Keratinocyte (primary cell): ENCODE measurements at regions not wholly inside any gene's neighbourhood (a gene's known extent, or its start where the extent isn't known, plus 50 kb on each side); places are given as distances from the start of the nearest gene placed in this dataset.

ENCODE experiments used
- DNase-seq: peaks from one replicate; pipeline ENCODE4 v3.0.0-alpha.2; 2011; ENCODE audit warnings: low read depth, missing footprints, low spot score
- FAIRE-seq: peaks from 2 replicates; lab custom pipeline; 2011; peaks lifted over from hg19 to GRCh38; lab: Jason Lieb, UNC
- H2AFZ ChIP-seq: 2 replicates; pipeline ENCODE4 v1.6.0; 2012; ENCODE audit warnings: low read length, control low read depth, inconsistent platforms; ENCODE audit not compliant: control insufficient read depth
- H3K27ac ChIP-seq: 2 replicates; pipeline ENCODE4 v1.5.1; 2011; ENCODE audit warnings: low read length; ENCODE audit not compliant: control insufficient read depth, insufficient read depth
- H3K27me3 ChIP-seq: 3 replicates; pipeline ENCODE4 v1.6.0; 2011; ENCODE audit warnings: low read length; ENCODE audit not compliant: control insufficient read depth, insufficient read depth; ENCODE audit errors: extremely low read depth
- H3K36me3 ChIP-seq, 2 experiments: 2 replicates in 1 of 2; 3 replicates in 1 of 2; pipeline ENCODE4 v1.5.1; 2011; ENCODE audit warnings: low read length in 2 of 2, mild to moderate bottlenecking in 1 of 2; ENCODE audit not compliant: control insufficient read depth in 2 of 2, insufficient read depth in 2 of 2; ENCODE audit errors: extremely low read depth in 1 of 2
- H3K4me1 ChIP-seq: 3 replicates; pipeline ENCODE4 v1.5.1; 2011; ENCODE audit warnings: low read length; ENCODE audit not compliant: control insufficient read depth, insufficient read depth; ENCODE audit errors: extremely low read depth
- H3K4me2 ChIP-seq: 3 replicates; pipeline ENCODE4 v1.6.0; 2011; ENCODE audit warnings: low read depth, low read length; ENCODE audit not compliant: control insufficient read depth, insufficient read depth; ENCODE audit errors: extremely low read depth
- H3K4me3 ChIP-seq, 3 experiments: fragments of 200-600 bp in 1 of 3; sonication (generic) in 1 of 3; 2 replicates in 2 of 3; 3 replicates in 1 of 3; pipeline ENCODE4 v1.5.1; 2011 to 2016; ENCODE audit warnings: low read length in 3 of 3, mild to moderate bottlenecking in 3 of 3, control low read depth in 2 of 3, inconsistent platforms in 1 of 3, low read depth in 1 of 3, mixed read lengths in 1 of 3, mixed run types in 1 of 3, moderate library complexity in 1 of 3; ENCODE audit not compliant: control insufficient read depth in 2 of 3, insufficient read depth in 2 of 3; ENCODE audit errors: extremely low read depth in 1 of 3
- H3K79me2 ChIP-seq: 2 replicates; pipeline ENCODE4 v1.6.0; 2012; ENCODE audit warnings: low read length; ENCODE audit not compliant: control insufficient read depth, insufficient read depth
- H3K9ac ChIP-seq: 3 replicates; pipeline ENCODE4 v1.6.0; 2011; ENCODE audit warnings: low read length; ENCODE audit not compliant: control insufficient read depth, insufficient read depth; ENCODE audit errors: extremely low read depth
- H3K9me1 ChIP-seq: 3 replicates; pipeline ENCODE4 v1.6.0; 2011; ENCODE audit warnings: low read length; ENCODE audit not compliant: control insufficient read depth, insufficient read depth; ENCODE audit errors: extremely low read depth
- H3K9me3 ChIP-seq: 2 replicates; pipeline ENCODE4 v1.5.1; 2012; ENCODE audit warnings: low read depth, low read length; ENCODE audit not compliant: control insufficient read depth
- H4K20me1 ChIP-seq: 3 replicates; pipeline ENCODE4 v1.6.0; 2011; ENCODE audit warnings: low read length; ENCODE audit not compliant: control insufficient read depth, insufficient read depth; ENCODE audit errors: extremely low read depth
- CTCF ChIP-seq, 3 experiments: IDR thresholded peaks in 1 of 3; conservative IDR thresholded peaks in 1 of 3; optimal IDR thresholded peaks in 1 of 3; 2 replicates in 2 of 3; 3 replicates in 1 of 3; pipeline versions ENCODE3 to v1.5.1; 2011; ENCODE audit warnings: low read length in 3 of 3, mild to moderate bottlenecking in 3 of 3, moderate library complexity in 2 of 3, control low read depth in 1 of 3, inconsistent platforms in 1 of 3; ENCODE audit not compliant: insufficient read depth in 2 of 3; ENCODE audit errors: extremely low read depth in 1 of 3
- EZH2 ChIP-seq: IDR thresholded peaks from one replicate; pipeline ENCODE4 v1.6.1; 2012; ENCODE audit warnings: inconsistent platforms, mild to moderate bottlenecking, low read length, moderate library complexity
- dilution Hi-C: fragments of 300-500 bp; cut with MboI; formaldehyde crosslinking; loops from one replicate; pipeline ENCODE4 v1.7.0; 2020; ENCODE audit warnings: low sequenced_read_pairs; ENCODE audit not compliant: extremely low pct_ligation_motif_present

- dilution Hi-C loops = no loop called here
- H3K9me3 ChIP-seq = no peaks in the 10 kb centered on the region
- H3K4me2 ChIP-seq = no peak overlapping the region
- no peak overlapping the region for H3K27ac ChIP-seq
- no peak overlapping the region for H2AFZ ChIP-seq
- H3K9ac ChIP-seq = no peak overlapping the region
- FAIRE-seq (no peak), DNase-seq (no peak)
- H3K79me2 ChIP-seq = no peaks in the 10 kb centered on the region
- no peaks in the 10 kb centered on the region for H4K20me1 ChIP-seq
- no peaks in the 10 kb centered on the region for H3K4me1 ChIP-seq
- no peak overlapping the region for H3K4me3 ChIP-seq
- TF ChIP-seq EZH2 (no peak), CTCF (optimal IDR thresholded peaks at IDR 0.05 in 1 of 3, IDR thresholded peaks at IDR 0.05 in 1 of 3, conservative IDR thresholded peaks at IDR 0.05 in 1 of 3; ENCODE audit: extremely low read depth in 1 of 3, insufficient read depth in 2 of 3, low read length in 3 of 3) (no peak)
- H3K36me3 ChIP-seq = no peaks in the 10 kb centered on the region
- no peaks in the 10 kb centered on the region for H3K27me3 ChIP-seq
- H3K9me1 ChIP-seq = no peaks in the 10 kb centered on the region
Observed at GRCh38 chr1:181989261-181989920, 72.1 kb downstream of the ZNF648 start.

GRCh38 chr1:181987996-181988395 is 73.5 kb downstream of the ZNF648 start:
- H3K27ac ChIP-seq = no peak overlapping the region
- no peaks in the 10 kb centered on the region for H3K79me2 ChIP-seq
- no peaks in the 10 kb centered on the region for H4K20me1 ChIP-seq
- dilution Hi-C loops = no loop called here
- H2AFZ ChIP-seq = no peak overlapping the region
- no peaks in the 10 kb centered on the region for H3K36me3 ChIP-seq
- DNase-seq (no peak), FAIRE-seq (no peak)
- H3K4me3 ChIP-seq = no peak overlapping the region
- H3K4me2 ChIP-seq = no peak overlapping the region
- no peaks in the 10 kb centered on the region for H3K27me3 ChIP-seq
- H3K9me1 ChIP-seq = no peaks in the 10 kb centered on the region
- no peaks in the 10 kb centered on the region for H3K4me1 ChIP-seq
- TF ChIP-seq CTCF (optimal IDR thresholded peaks at IDR 0.05 in 1 of 3, IDR thresholded peaks at IDR 0.05 in 1 of 3, conservative IDR thresholded peaks at IDR 0.05 in 1 of 3; ENCODE audit: extremely low read depth in 1 of 3, insufficient read depth in 2 of 3, low read length in 3 of 3) (no peak), EZH2 (no peak)
- no peak overlapping the region for H3K9ac ChIP-seq
- no peaks in the 10 kb centered on the region for H3K9me3 ChIP-seq
